OCI-LY7 (cell line): ENCODE measurements at regions not wholly inside any gene's neighbourhood (a gene's known extent, or its start where the extent isn't known, plus 50 kb on each side); places are given as distances from the start of the nearest gene placed in this dataset.

Experiments used
- BruUV-seq: library from RNA; stranded (reverse); fragments of 400-500 nt; replicated peaks from 2 replicates; lab custom pipeline; 2021; lab: Mats Ljungman, UMichigan
- CTCF ChIA-PET: fragments of 300-600 bp; sonication (Branson Sonifier 250); formaldehyde crosslinking; loops from one replicate; lab custom pipeline; 2022; ENCODE audit warnings: antibody characterized with exemption; ENCODE audit not compliant: unreplicated experiment; lab: Charles Lee
- POLR2A ChIA-PET: fragments of 300-600 bp; sonication (Branson Sonifier 250); formaldehyde crosslinking; loops from one replicate; lab custom pipeline; 2022; ENCODE audit warnings: antibody characterized with exemption; lab: Charles Lee
- DNase-seq: peaks from one replicate; pipeline ENCODE4 v3.0.0-alpha.2; 2015; ENCODE audit warnings: low spot score
- H2AFZ ChIP-seq: fragments of 200-600 bp; sonication (generic), shearing (Covaris generic); 2 replicates; pipeline ENCODE4 v1.6.1; 2014; ENCODE audit warnings: mild to moderate bottlenecking, antibody characterized with exemption, low read length, moderate library complexity
- H3K27ac ChIP-seq: fragments of 200-600 bp; sonication (generic); 2 replicates; pipeline ENCODE4 v1.5.1; 2014; ENCODE audit warnings: mixed run types, low read depth, mild to moderate bottlenecking, moderate library complexity, low read length, inconsistent platforms; ENCODE audit not compliant: poor library complexity, severe bottlenecking
- H3K36me3 ChIP-seq: fragments of 200-600 bp; sonication (generic); 2 replicates; pipeline ENCODE4 v1.6.1; 2014; ENCODE audit warnings: mild to moderate bottlenecking, antibody characterized with exemption, low read length, moderate library complexity, mixed read lengths; ENCODE audit not compliant: insufficient read depth
- H3K4me1 ChIP-seq: fragments of 200-600 bp; sonication (generic); 2 replicates; pipeline ENCODE4 v1.5.1; 2014; ENCODE audit warnings: mild to moderate bottlenecking, low read length; ENCODE audit not compliant: insufficient read depth, poor library complexity, severe bottlenecking
- H3K4me2 ChIP-seq: fragments of 200-600 bp; sonication (generic); 2 replicates; pipeline ENCODE4 v1.6.1; 2014; ENCODE audit warnings: mild to moderate bottlenecking, low read length
- H3K4me3 ChIP-seq: fragments of 200-600 bp; sonication (generic); 2 replicates; pipeline ENCODE4 v1.5.1; 2014; ENCODE audit warnings: mild to moderate bottlenecking, low read depth, low read length; ENCODE audit not compliant: poor library complexity, severe bottlenecking
- H3K79me2 ChIP-seq: fragments of 200-600 bp; sonication (generic); 2 replicates; pipeline ENCODE4 v1.6.1; 2016; ENCODE audit warnings: low read depth, mild to moderate bottlenecking, low read length, moderate library complexity, mixed read lengths; ENCODE audit not compliant: insufficient read depth
- H3K9me2 ChIP-seq: fragments of 200-600 bp; sonication (generic); 2 replicates; pipeline ENCODE4 v1.6.1; 2016; ENCODE audit warnings: mild to moderate bottlenecking, low read length, mixed read lengths; ENCODE audit not compliant: insufficient read depth
- H3K9me3 ChIP-seq: fragments of 200-600 bp; sonication (generic); 2 replicates; pipeline ENCODE4 v1.6.1; 2014; ENCODE audit warnings: mild to moderate bottlenecking, mixed run types, low read length, mixed read lengths
- H4K20me1 ChIP-seq: fragments of 200-600 bp; sonication (generic); 2 replicates; pipeline ENCODE4 v1.6.1; 2014; ENCODE audit warnings: mild to moderate bottlenecking, antibody characterized with exemption, low read length, moderate library complexity, mixed read lengths; ENCODE audit not compliant: insufficient read depth
- CTCF ChIP-seq: fragments of 200-600 bp; sonication (generic); conservative IDR thresholded peaks from 2 replicates; pipeline ENCODE4 v1.5.1; 2014; ENCODE audit warnings: mild to moderate bottlenecking, antibody characterized with exemption, low read length, moderate library complexity, mixed read lengths
- EZH2phosphoT487 ChIP-seq: fragments of 200-600 bp; sonication (generic); IDR thresholded peaks from 2 replicates; pipeline ENCODE4 v1.6.1; 2018; ENCODE audit warnings: low read depth, borderline replicate concordance, mild to moderate bottlenecking, mixed run types, antibody characterized with exemption, low read length, moderate library complexity, mixed read lengths
- intact Hi-C: fragments of 100-400 bp; cut with micrococcal nuclease; formaldehyde crosslinking; loops from one replicate; pipeline ENCODE4 v1.10.0; 2022; ENCODE audit not compliant: unreplicated experiment

GRCh38 chr6:126268092-126268491 lies 71.8 kb upstream of the CENPW start:
- Histone ChIP-seq H4K20me1 (no peaks in the 10 kb centered on the region), H3K4me3 (no peak overlapping the region), H3K4me1 (no peaks in the 10 kb centered on the region), H2AFZ (no peak overlapping the region), H3K4me2 (no peak overlapping the region), H3K27ac (no peak overlapping the region), H3K9me2 (no peaks in the 10 kb centered on the region), H3K9me3 (no peaks in the 10 kb centered on the region), H3K79me2 (no peaks in the 10 kb centered on the region), H3K36me3 (no peaks in the 10 kb centered on the region)
- no peak for TF ChIP-seq CTCF
- no peak for TF ChIP-seq EZH2phosphoT487
- ChIA-PET CTCF (no interaction called here), POLR2A (interaction anchor here (1.3 kb wide), 1 partner anchor 10 kb away, joined by 6 read pairs; no protein-coding TSS in a partner anchor)
- no TSS peak for BruUV-seq
- intact Hi-C loops, result no loop called here
- no peak for DNase-seq

- Histone ChIP-seq H3K4me1 (no peaks in the 10 kb centered on the region), H3K36me3 (no peaks in the 10 kb centered on the region), H2AFZ (no peak overlapping the region), H3K9me2 (no peaks in the 10 kb centered on the region), H3K27ac (no peak overlapping the region), H3K9me3 (no peaks in the 10 kb centered on the region), H3K4me2 (no peak overlapping the region), H3K4me3 (no peak overlapping the region), H4K20me1 (no peaks in the 10 kb centered on the region), H3K79me2 (no peaks in the 10 kb centered on the region)
- POLR2A ChIA-PET, result interaction anchor here (0.6 kb wide), 1 partner anchor 101 kb away, joined by 4 read pairs; no protein-coding TSS in a partner anchor
- BruUV-seq, result no TSS peak
- no peak for DNase-seq
- CTCF ChIA-PET, result no interaction called here
- TF ChIP-seq CTCF (no peak), EZH2phosphoT487 (no peak)
- intact Hi-C loops, result no loop called here
These were observed 59.6 kb upstream of the CENPW start for GRCh38 chr6:126280287-126280686.

GRCh38 chr6:126285871-126286365 lies 54.0 kb upstream of the CENPW start:
- ChIA-PET CTCF (no interaction called here), POLR2A (no interaction called here)
- H3K27ac ChIP-seq, result no peak overlapping the region
- no peak overlapping the region for H3K4me2 ChIP-seq
- H3K79me2 ChIP-seq, result no peaks in the 10 kb centered on the region
- H3K9me3 ChIP-seq, result no peaks in the 10 kb centered on the region
- no peak overlapping the region for H2AFZ ChIP-seq
- no peaks in the 10 kb centered on the region for H3K9me2 ChIP-seq
- intact Hi-C loops, result no loop called here
- H3K4me1 ChIP-seq, result no peaks in the 10 kb centered on the region
- TF ChIP-seq CTCF (no peak), EZH2phosphoT487 (no peak)
- no peaks in the 10 kb centered on the region for H3K36me3 ChIP-seq
- no TSS peak for BruUV-seq
- no peak overlapping the region for H3K4me3 ChIP-seq
- no peaks in the 10 kb centered on the region for H4K20me1 ChIP-seq
- no peak for DNase-seq
